B cell (primary cell): ENCODE measurements at regions not wholly inside any gene's neighbourhood (a gene's known extent, or its start where the extent isn't known, plus 50 kb on each side); places are given as distances from the start of the nearest gene placed in this dataset.

Source experiments
- EZH2 ChIP-seq: IDR thresholded peaks from 2 replicates; pipeline ENCODE4 v1.6.1; 2012; ENCODE audit warnings: borderline replicate concordance, low read depth, mild to moderate bottlenecking, moderate library complexity, low read length; ENCODE audit not compliant: insufficient read depth, poor library complexity, severe bottlenecking
- TF ChIP-seq, protein P1 (sequence below): fragments of 200-600 bp; IDR thresholded peaks from one replicate; pipeline ENCODE4 v1.8.0; 2022; ENCODE audit warnings: antibody characterized with exemption, mild to moderate bottlenecking

DNA sequence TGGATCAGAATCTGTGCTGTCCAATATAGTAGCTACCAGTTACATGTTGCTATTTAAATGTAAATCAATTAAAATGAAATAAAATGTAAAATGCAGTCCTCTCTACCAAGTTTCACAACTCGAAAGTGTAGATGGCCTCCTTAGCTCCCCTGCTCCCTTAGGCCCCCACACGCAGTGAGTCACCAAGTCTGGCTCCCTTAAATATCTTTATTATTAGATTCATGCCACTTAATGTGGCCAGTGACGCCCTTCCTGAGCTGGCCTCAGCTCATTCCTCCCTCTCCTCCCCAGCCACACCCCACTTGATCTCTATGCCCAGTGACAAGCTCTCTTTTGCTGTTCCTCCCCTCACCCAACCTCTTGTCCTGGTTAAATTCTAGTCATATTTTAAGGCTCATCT is 88.4 kb upstream of the DNAH5 start:
- TF ChIP-seq EZH2 = no peak
- TF ChIP-seq, protein P1, sequence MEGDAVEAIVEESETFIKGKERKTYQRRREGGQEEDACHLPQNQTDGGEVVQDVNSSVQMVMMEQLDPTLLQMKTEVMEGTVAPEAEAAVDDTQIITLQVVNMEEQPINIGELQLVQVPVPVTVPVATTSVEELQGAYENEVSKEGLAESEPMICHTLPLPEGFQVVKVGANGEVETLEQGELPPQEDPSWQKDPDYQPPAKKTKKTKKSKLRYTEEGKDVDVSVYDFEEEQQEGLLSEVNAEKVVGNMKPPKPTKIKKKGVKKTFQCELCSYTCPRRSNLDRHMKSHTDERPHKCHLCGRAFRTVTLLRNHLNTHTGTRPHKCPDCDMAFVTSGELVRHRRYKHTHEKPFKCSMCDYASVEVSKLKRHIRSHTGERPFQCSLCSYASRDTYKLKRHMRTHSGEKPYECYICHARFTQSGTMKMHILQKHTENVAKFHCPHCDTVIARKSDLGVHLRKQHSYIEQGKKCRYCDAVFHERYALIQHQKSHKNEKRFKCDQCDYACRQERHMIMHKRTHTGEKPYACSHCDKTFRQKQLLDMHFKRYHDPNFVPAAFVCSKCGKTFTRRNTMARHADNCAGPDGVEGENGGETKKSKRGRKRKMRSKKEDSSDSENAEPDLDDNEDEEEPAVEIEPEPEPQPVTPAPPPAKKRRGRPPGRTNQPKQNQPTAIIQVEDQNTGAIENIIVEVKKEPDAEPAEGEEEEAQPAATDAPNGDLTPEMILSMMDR = no peak
